SH-SY5Y (cell line): ENCODE measurements at regions not wholly inside any gene's neighbourhood (a gene's known extent, or its start where the extent isn't known, plus 50 kb on each side); places are given as distances from the start of the nearest gene placed in this dataset.

Experiments used
- GATA2 ChIP-seq: IDR thresholded peaks from 2 replicates; pipeline ENCODE4 v1.6.1; 2011; ENCODE audit warnings: mild to moderate bottlenecking, low read depth, low read length
- GATA3 ChIP-seq: IDR thresholded peaks from 2 replicates; pipeline ENCODE4 v1.6.1; 2011; ENCODE audit warnings: low read depth, mild to moderate bottlenecking, low read length, moderate library complexity

DNA sequence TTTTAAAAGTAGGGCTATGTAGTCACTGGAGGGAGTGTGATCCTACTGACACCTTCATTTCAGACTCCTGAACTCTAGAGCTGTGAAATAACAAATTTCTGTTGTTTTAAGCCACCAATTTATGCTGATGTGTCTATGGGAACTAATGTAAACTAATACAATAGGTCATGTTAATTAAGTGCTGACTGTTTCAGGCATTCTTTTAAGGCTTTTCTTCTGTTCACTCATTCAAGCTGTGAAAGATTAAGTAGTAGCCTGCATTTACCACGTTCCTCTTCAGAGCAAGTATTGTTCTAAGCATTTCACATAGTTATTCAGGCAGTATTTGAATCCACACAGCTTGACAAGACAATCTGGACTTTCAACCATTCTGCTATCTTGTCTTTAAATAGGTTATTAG lies 1135.0 kb downstream of the SLITRK1 start:
- TF ChIP-seq GATA2 (no peak), GATA3 (no peak)
